HL-60 (cell line): ENCODE measurements at regions not wholly inside any gene's neighbourhood (a gene's known extent, or its start where the extent isn't known, plus 50 kb on each side); places are given as distances from the start of the nearest gene placed in this dataset.

Experiments used
- CTCF ChIP-seq: IDR thresholded peaks from one replicate; pipeline ENCODE4 v1.5.1; 2011; ENCODE audit warnings: low read length, control low read depth, inconsistent platforms; ENCODE audit not compliant: insufficient read depth
- POLR2AphosphoS5 ChIP-seq: IDR thresholded peaks from 2 replicates; pipeline ENCODE4 v1.6.1; 2012; ENCODE audit warnings: low read depth
- SPI1 ChIP-seq: IDR thresholded peaks from 2 replicates; pipeline ENCODE4 v1.6.1; 2012; ENCODE audit warnings: low read depth, mild to moderate bottlenecking, borderline replicate concordance
- TF ChIP-seq, protein P1 (sequence below): IDR thresholded peaks from 2 replicates; pipeline ENCODE4 v1.6.1; 2012; ENCODE audit warnings: low read depth; ENCODE audit not compliant: insufficient replicate concordance

- TF ChIP-seq POLR2AphosphoS5 (no peak), CTCF (no peak), SPI1 (no peak)
- TF ChIP-seq, protein P1, sequence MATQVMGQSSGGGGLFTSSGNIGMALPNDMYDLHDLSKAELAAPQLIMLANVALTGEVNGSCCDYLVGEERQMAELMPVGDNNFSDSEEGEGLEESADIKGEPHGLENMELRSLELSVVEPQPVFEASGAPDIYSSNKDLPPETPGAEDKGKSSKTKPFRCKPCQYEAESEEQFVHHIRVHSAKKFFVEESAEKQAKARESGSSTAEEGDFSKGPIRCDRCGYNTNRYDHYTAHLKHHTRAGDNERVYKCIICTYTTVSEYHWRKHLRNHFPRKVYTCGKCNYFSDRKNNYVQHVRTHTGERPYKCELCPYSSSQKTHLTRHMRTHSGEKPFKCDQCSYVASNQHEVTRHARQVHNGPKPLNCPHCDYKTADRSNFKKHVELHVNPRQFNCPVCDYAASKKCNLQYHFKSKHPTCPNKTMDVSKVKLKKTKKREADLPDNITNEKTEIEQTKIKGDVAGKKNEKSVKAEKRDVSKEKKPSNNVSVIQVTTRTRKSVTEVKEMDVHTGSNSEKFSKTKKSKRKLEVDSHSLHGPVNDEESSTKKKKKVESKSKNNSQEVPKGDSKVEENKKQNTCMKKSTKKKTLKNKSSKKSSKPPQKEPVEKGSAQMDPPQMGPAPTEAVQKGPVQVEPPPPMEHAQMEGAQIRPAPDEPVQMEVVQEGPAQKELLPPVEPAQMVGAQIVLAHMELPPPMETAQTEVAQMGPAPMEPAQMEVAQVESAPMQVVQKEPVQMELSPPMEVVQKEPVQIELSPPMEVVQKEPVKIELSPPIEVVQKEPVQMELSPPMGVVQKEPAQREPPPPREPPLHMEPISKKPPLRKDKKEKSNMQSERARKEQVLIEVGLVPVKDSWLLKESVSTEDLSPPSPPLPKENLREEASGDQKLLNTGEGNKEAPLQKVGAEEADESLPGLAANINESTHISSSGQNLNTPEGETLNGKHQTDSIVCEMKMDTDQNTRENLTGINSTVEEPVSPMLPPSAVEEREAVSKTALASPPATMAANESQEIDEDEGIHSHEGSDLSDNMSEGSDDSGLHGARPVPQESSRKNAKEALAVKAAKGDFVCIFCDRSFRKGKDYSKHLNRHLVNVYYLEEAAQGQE, result no peak
Observed at GRCh38 chr11:95520369-95521132, 269.0 kb downstream of the FAM76B start.
